ENCODE measurements at regions not wholly inside any gene's neighbourhood (a gene's known extent, or its start where the extent isn't known, plus 50 kb on each side); places are given as distances from the start of the nearest gene placed in this dataset.

GRCh38 chr11:28697920-28698827 is 590.0 kb downstream of the METTL15 start:
- H3K4me3 ChIP-seq (ENCODE audit: low read depth, low read length): no peak overlapping the region
- peak; percentile 83 for TF ChIP-seq CTCF (IDR thresholded peaks at IDR 0.05; ENCODE audit: insufficient read depth, low read length)
- DNase-seq (ENCODE audit: low read depth): peak; percentile 77

- no peak for TF ChIP-seq CTCF (IDR thresholded peaks at IDR 0.05; ENCODE audit: insufficient read depth, low read length)
- H3K4me3 ChIP-seq (ENCODE audit: low read depth, low read length): no peak overlapping the region
- DNase-seq (ENCODE audit: low read depth): no peak
These were observed 588.4 kb downstream of the METTL15 start for GRCh38 chr11:28696591-28696990.

DNA sequence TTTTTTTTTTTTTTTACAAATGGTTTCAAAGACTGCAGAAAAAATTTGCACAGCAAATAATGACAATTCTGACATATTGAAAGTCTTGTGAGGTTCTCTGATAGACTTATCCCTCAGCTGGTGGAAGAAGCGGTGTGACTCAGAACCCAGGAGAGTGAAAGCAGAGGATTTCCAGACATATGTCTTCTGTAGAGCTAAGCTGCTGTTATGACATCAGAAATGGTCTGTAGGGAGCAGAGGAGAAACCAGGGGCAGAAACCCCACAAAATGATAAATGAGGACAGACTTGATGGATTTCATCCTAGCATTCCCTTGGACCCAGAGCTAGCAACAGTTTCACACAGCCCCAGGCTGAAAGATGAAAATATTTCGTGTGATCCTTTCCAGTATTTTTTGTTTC is 582.6 kb downstream of the METTL15 start:
- DNase-seq (ENCODE audit: low read depth): peak; percentile 47
- no peak overlapping the region for H3K4me3 ChIP-seq (ENCODE audit: low read depth, low read length)
- TF ChIP-seq CTCF (IDR thresholded peaks at IDR 0.05; ENCODE audit: insufficient read depth, low read length): no peak

DNA sequence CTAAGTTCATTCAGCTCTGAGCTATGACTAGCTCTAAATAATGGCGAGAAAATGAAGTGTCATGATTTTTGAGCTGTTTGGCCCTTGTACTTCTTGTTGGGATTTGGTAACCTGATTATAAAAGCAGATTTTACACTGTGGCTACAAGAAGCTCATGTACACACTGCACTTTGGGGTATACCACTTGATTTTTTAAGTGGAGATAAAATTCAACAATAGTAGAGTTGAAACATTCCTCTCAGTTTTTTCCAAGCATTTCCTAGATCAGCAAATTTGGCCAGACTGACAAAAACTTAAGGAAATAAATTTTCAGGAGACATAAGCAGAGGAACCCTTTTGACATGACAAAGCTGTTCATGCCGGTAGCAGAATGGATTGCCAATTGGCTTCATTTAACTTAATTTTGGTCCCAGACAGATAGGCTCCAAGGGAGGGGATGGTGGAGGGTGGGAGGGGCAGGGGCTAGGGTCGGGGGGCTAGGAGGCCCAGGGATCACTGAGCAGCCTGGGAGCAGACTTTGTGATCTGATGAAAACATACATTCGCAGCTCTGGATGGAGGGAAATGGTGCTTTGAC is 575.9 kb downstream of the METTL15 start:
- no peak overlapping the region for H3K4me3 ChIP-seq (ENCODE audit: low read depth, low read length)
- TF ChIP-seq CTCF (IDR thresholded peaks at IDR 0.05; ENCODE audit: insufficient read depth, low read length): no peak
- DNase-seq (ENCODE audit: low read depth): no peak

DNA sequence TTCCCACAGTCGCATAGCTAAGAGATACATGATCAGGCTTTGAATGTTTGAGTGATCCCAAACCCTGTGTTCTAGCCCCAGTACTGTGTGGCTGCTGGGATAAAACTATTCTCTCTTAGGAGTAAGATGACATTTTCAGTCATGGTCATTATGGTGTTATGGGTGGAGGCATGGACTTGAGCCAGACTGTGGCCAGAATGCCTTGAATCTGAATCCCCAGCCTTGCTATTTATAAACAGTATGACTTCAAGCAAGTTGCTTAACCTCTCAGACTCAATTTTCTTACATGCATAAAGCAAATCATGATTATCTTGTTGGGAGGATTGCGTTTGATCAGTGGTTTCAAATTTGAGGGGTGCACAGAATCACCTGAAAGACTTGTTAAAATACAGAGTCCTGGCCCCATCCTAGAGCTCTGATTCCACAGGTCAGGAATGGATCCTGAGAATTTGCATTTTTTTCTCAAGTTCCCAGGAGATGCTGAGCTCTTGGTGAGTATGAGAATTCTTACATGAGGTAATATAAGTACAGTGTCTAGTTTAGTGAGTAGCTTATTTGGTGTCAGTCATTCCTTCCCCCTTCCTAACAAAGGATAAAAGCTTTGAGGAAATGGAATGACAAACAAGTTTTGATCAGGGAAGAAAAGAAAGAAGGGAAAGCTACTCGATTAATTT is 571.7 kb downstream of the METTL15 start:
- H3K4me3 ChIP-seq (ENCODE audit: low read depth, low read length): no peak overlapping the region
- peak; percentile 76 for DNase-seq (ENCODE audit: low read depth)
- no peak for TF ChIP-seq CTCF (IDR thresholded peaks at IDR 0.05; ENCODE audit: insufficient read depth, low read length)

DNA sequence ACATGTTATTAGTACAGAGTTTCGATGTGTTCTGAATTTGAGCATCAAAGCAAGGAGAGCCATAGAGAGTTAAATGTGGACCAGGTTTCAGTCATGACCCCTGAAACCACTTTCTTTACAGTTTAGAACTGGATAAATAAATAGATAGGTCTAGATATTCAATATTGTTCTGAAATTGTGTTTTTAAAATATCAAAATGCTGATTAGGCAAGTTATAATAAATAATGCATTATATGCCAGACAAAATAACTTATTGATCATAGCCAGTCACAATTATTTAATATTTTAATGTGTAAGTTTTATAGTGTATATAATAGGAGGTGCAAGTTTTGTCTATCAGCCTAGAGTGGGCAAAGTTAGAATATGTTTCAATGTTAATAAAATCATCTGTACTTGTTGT is 569.5 kb downstream of the METTL15 start:
- no peak overlapping the region for H3K4me3 ChIP-seq (ENCODE audit: low read depth, low read length)
- TF ChIP-seq CTCF (IDR thresholded peaks at IDR 0.05; ENCODE audit: insufficient read depth, low read length): no peak
- no peak for DNase-seq (ENCODE audit: low read depth)
